K562 (cell line): ENCODE measurements at regions not wholly inside any gene's neighbourhood (a gene's known extent, or its start where the extent isn't known, plus 50 kb on each side); places are given as distances from the start of the nearest gene placed in this dataset.

Experiments used
- ATAC-seq: fragments of 200-7000 bp; cut with Tn5 transposase; 3 replicates; pipeline ENCODE4 v1.9.1; 2020; ENCODE audit warnings: moderate library complexity
- BruUV-seq: library from RNA; stranded (reverse); fragments of 400-500 nt; replicated peaks from 2 replicates; lab custom pipeline; 2021; lab: Mats Ljungman, UMichigan
- CTCF ChIA-PET: fragments of 300-600 bp; formaldehyde crosslinking; extraction: SDS; loops from one replicate; lab custom pipeline; 2021; ENCODE audit warnings: low intra/inter-chr PET ratio; lab: Yijun Ruan, JAX
- POLR2A ChIA-PET: fragments of 300-600, 350-650 bp; sonication (Branson Sonifier 250); formaldehyde crosslinking; extraction: SDS; loops from one replicate; lab custom pipeline; 2021; ENCODE audit warnings: antibody characterized with exemption, inconsistent platforms; lab: Yijun Ruan, JAX
- DNase-seq, 4 experiments: peaks; one replicate each; pipeline versions ENCODE4 v3.0.0 to v3.0.0-alpha.2; 2011 to 2018; ENCODE audit warnings: low spot score in 3 of 4, mixed read lengths in 3 of 4; ENCODE audit errors: extremely low read depth in 1 of 4
- FAIRE-seq: peaks from 2 replicates; lab custom pipeline; 2011; peaks lifted over from hg19 to GRCh38; lab: Jason Lieb, UNC
- H2AFZ ChIP-seq: 2 replicates; pipeline ENCODE4 v1.6.0; 2011; ENCODE audit warnings: low read depth, low read length, control low read depth, inconsistent platforms
- H3K27ac ChIP-seq: fragments of 200-600 bp; 3 replicates; pipeline ENCODE4 v1.8.0; 2011; ENCODE audit warnings: low read depth, mild to moderate bottlenecking, control low read depth, inconsistent platforms, low read length, moderate library complexity, mixed read lengths; ENCODE audit errors: extremely low read depth
- H3K27me3 ChIP-seq, 2 experiments: fragments of 300-600 bp in 1 of 2; 2 replicates in 1 of 2; 3 replicates in 1 of 2; pipeline versions ENCODE4 v1.6.0 to v1.8.0; 2011; ENCODE audit warnings: inconsistent platforms in 2 of 2, low read length in 2 of 2, mild to moderate bottlenecking in 1 of 2, mixed read lengths in 1 of 2, moderate library complexity in 1 of 2; ENCODE audit not compliant: control insufficient read depth in 2 of 2, insufficient read depth in 2 of 2
- H3K36me3 ChIP-seq: fragments of 300-600 bp; 3 replicates; pipeline ENCODE4 v1.8.0; 2011; ENCODE audit warnings: mild to moderate bottlenecking, low read length, inconsistent platforms; ENCODE audit not compliant: control insufficient read depth, insufficient read depth
- H3K4me1 ChIP-seq, 2 experiments: fragments of 200-600 bp in 1 of 2; replicated peaks in 1 of 2; 2 replicates in 1 of 2; 3 replicates in 1 of 2; pipeline versions ENCODE4 v1.5.1 to v1.8.0; 2011; ENCODE audit warnings: inconsistent platforms in 2 of 2, low read length in 2 of 2, mild to moderate bottlenecking in 1 of 2, mixed read lengths in 1 of 2, moderate library complexity in 1 of 2; ENCODE audit not compliant: control insufficient read depth in 2 of 2, insufficient read depth in 2 of 2
- H3K4me2 ChIP-seq: 2 replicates; pipeline ENCODE4 v1.6.1; 2011; ENCODE audit warnings: low read length, control low read depth, inconsistent platforms, mixed read lengths; ENCODE audit not compliant: insufficient read depth
- H3K4me3 ChIP-seq: fragments of 200-600 bp; sonication (generic), shearing (Covaris generic); 2 replicates; pipeline ENCODE4 v1.5.1; 2016; ENCODE audit warnings: control low read depth, inconsistent platforms
- H3K79me2 ChIP-seq: fragments of 200-600 bp; 3 replicates; pipeline ENCODE4 v1.8.0; 2011; ENCODE audit warnings: low read length, inconsistent platforms; ENCODE audit not compliant: control insufficient read depth, insufficient read depth
- H3K9ac ChIP-seq, 2 experiments: 2 replicates each; pipeline versions ENCODE4 v1.6.0 to v1.6.1; 2011; ENCODE audit warnings: low read depth in 2 of 2, low read length in 2 of 2, control low read depth in 1 of 2, inconsistent platforms in 1 of 2, mild to moderate bottlenecking in 1 of 2, mixed read lengths in 1 of 2; ENCODE audit not compliant: insufficient read depth in 1 of 2
- H3K9me1 ChIP-seq: one replicate; pipeline ENCODE4 v1.6.0; 2011; ENCODE audit warnings: inconsistent platforms, mild to moderate bottlenecking, low read length, moderate library complexity; ENCODE audit not compliant: control insufficient read depth, insufficient read depth
- H3K9me3 ChIP-seq: replicated peaks from 2 replicates; pipeline ENCODE4 v1.5.1; 2011; ENCODE audit warnings: low read depth, low read length, inconsistent platforms; ENCODE audit not compliant: control insufficient read depth, insufficient read depth
- H4K20me1 ChIP-seq: replicated peaks from 2 replicates; pipeline ENCODE4 v1.6.1; 2011; ENCODE audit warnings: low read length, inconsistent platforms, mixed read lengths; ENCODE audit not compliant: control insufficient read depth, insufficient read depth
- CBFA2T2 ChIP-seq: fragments of 450-650 bp; conservative IDR thresholded peaks from 2 replicates; pipeline ENCODE4 v1.6.1; 2017; ENCODE audit warnings: mild to moderate bottlenecking
- KAT2B ChIP-seq: IDR thresholded peaks from one replicate; pipeline ENCODE4 v1.6.1; 2012; ENCODE audit warnings: low read depth, mild to moderate bottlenecking, control low read depth, inconsistent platforms, low read length, moderate library complexity
- L3MBTL2 ChIP-seq: fragments of 450-650 bp; IDR thresholded peaks from 2 replicates; pipeline ENCODE4 v1.6.1; 2016; ENCODE audit warnings: mild to moderate bottlenecking, moderate library complexity
- NEUROD1 ChIP-seq: fragments of 150-350 bp; IDR thresholded peaks from 2 replicates; pipeline ENCODE4 v1.6.1; 2014; ENCODE audit warnings: borderline replicate concordance, low read length, low read depth; ENCODE audit not compliant: partially characterized antibody
- PHF21A ChIP-seq: fragments of 450-650 bp; IDR thresholded peaks from 2 replicates; pipeline ENCODE4 v1.6.1; 2017; ENCODE audit warnings: low read depth, borderline replicate concordance
- POLR2H ChIP-seq: IDR thresholded peaks from 2 replicates; pipeline ENCODE4 v1.6.1; 2016; ENCODE audit warnings: missing genetic modification characterization, low read depth, mild to moderate bottlenecking, control low read depth, missing compliant biosample characterization, moderate library complexity
- RBM15 ChIP-seq: fragments of 200-400 bp; formaldehyde crosslinking; IDR thresholded peaks from 2 replicates; pipeline ENCODE4 v1.6.1; 2018; ENCODE audit warnings: mild to moderate bottlenecking, low read length, moderate library complexity; ENCODE audit not compliant: insufficient read depth
- YY1 ChIP-seq, 3 experiments: IDR thresholded peaks; 2 replicates each; pipeline ENCODE4 v1.6.1; 2011; ENCODE audit warnings: low read length in 2 of 3, mild to moderate bottlenecking in 2 of 3, moderate library complexity in 2 of 3, borderline replicate concordance in 1 of 3, control low read depth in 1 of 3, low read depth in 1 of 3; ENCODE audit not compliant: insufficient read depth in 3 of 3, insufficient replicate concordance in 2 of 3, control insufficient read depth in 1 of 3, insufficient read length in 1 of 3; ENCODE audit errors: extremely low read depth in 1 of 3
- ZNF217 ChIP-seq: sonication (generic); formaldehyde crosslinking; IDR thresholded peaks from 2 replicates; pipeline ENCODE4 v1.8.0; 2022; ENCODE audit warnings: mild to moderate bottlenecking, missing genetic modification reagents
- WGBS: fragments of 100-300 bp; shearing (Covaris generic); methylation state at CpG from one replicate; pipeline ENCODE4 v1.1.6; 2016; ENCODE audit warnings: low coverage, mixed read lengths; ENCODE audit not compliant: insufficient coverage; ENCODE audit errors: missing lambda C conversion rate; 5-methylcytosine and 5-hydroxymethylcytosine counted together
- in situ Hi-C: fragments of 300-500 bp; cut with MboI; formaldehyde crosslinking; loops from 4 replicates; pipeline ENCODE4 v1.15.0; 2018; ENCODE audit warnings: inconsistent platforms, mixed read lengths
- intact Hi-C: fragments of 100-400 bp; cut with micrococcal nuclease; formaldehyde crosslinking; loops from 2 replicates; pipeline ENCODE4 v1.14.2; 2022
- TF ChIP-seq, protein P1 (sequence below): sonication (generic); IDR thresholded peaks from 2 replicates; pipeline ENCODE4 v1.6.1; 2016
- TF ChIP-seq, protein P2 (sequence below): fragments of 250-450 bp; sonication (Bioruptor Pico); IDR thresholded peaks from 2 replicates; pipeline ENCODE4 v1.8.0; 2021; ENCODE audit warnings: moderate library complexity, mild to moderate bottlenecking, inconsistent platforms

DNA sequence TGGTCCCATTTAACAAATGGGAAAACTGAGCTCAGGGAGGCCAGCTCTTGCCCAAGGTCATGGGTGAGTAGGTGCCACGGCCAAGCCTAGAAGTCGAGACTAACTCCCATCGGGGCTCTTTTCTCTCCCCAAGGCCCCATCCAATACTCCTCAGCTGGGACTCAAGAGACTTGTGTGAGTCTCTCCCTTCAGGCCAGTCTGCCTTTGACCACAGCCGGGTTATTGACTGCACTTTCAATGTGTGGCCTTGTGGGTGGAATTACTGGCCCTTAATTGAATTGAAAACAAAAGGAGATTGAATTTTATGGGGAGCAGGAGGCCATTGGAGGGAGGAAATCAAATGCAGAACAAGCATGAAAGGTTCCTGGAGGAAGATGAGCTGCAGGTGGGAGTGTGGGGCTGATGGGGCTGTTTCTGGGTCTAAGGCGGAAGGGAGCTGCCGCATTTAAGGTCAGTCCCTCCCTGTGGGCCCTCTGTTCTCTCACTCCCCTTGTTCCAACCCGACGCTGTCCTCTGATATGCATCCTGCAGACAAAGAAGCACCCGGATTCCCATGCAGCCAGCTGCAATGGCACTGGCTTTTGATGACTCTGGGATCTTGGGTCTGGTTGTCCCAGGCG lies 552.8 kb downstream of the MIAT start:
- Histone ChIP-seq H3K4me1 (no peaks in the 10 kb centered on the region), H4K20me1 (no peaks in the 10 kb centered on the region; the same call in 1 of the 2 replicates), H3K27ac (no peak overlapping the region), H3K79me2 (no peaks in the 10 kb centered on the region), H2AFZ (no peak overlapping the region), H3K4me2 (no peak overlapping the region), H3K27me3 (peaks cover 0 to 8% of the 10 kb centered on the region in 2 experiments; a peak in 1 of 5 replicates), H3K9me1 (no peaks in the 10 kb centered on the region), H3K4me3 (no peak overlapping the region), H3K9ac (no peak overlapping the region), H3K36me3 (no peaks in the 10 kb centered on the region), H3K9me3 (no peaks in the 10 kb centered on the region)
- no peak for TF ChIP-seq KAT2B
- no peak for TF ChIP-seq L3MBTL2
- TF ChIP-seq PHF21A = no peak
- TF ChIP-seq POLR2H (tag) = no peak
- TF ChIP-seq CBFA2T2 = no peak
- TF ChIP-seq YY1 (IDR thresholded peaks at IDR 0.05; ENCODE audit: borderline replicate concordance in 1 of 3, control insufficient read depth in 1 of 3, extremely low read depth in 1 of 3, insufficient read depth in 3 of 3, insufficient read length in 1 of 3, insufficient replicate concordance in 2 of 3, low read depth in 1 of 3, low read length in 2 of 3) = no peak
- TF ChIP-seq NEUROD1 = no peak
- no peak for TF ChIP-seq RBM15
- TF ChIP-seq ZNF217 = no peak
- TF ChIP-seq, protein P1, sequence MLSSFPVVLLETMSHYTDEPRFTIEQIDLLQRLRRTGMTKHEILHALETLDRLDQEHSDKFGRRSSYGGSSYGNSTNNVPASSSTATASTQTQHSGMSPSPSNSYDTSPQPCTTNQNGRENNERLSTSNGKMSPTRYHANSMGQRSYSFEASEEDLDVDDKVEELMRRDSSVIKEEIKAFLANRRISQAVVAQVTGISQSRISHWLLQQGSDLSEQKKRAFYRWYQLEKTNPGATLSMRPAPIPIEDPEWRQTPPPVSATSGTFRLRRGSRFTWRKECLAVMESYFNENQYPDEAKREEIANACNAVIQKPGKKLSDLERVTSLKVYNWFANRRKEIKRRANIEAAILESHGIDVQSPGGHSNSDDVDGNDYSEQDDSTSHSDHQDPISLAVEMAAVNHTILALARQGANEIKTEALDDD = no peak
- TF ChIP-seq, protein P2, sequence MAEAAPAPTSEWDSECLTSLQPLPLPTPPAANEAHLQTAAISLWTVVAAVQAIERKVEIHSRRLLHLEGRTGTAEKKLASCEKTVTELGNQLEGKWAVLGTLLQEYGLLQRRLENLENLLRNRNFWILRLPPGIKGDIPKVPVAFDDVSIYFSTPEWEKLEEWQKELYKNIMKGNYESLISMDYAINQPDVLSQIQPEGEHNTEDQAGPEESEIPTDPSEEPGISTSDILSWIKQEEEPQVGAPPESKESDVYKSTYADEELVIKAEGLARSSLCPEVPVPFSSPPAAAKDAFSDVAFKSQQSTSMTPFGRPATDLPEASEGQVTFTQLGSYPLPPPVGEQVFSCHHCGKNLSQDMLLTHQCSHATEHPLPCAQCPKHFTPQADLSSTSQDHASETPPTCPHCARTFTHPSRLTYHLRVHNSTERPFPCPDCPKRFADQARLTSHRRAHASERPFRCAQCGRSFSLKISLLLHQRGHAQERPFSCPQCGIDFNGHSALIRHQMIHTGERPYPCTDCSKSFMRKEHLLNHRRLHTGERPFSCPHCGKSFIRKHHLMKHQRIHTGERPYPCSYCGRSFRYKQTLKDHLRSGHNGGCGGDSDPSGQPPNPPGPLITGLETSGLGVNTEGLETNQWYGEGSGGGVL (CRISPR knock-in tag) = no peak
- ChIA-PET POLR2A (interaction anchor here (0.5 to 1.3 kb wide), 2 partner anchors 10 to 21 kb away, joined by 3 read pairs; no protein-coding TSS in a partner anchor), CTCF (no interaction called here)
- intact Hi-C loops (no loop called here), in situ Hi-C loops (no loop called here)
- no peak for DNase-seq
- WGBS = 1% methylated on average over 9 of the region's 10 CpGs
- no peak for FAIRE-seq
- no TSS peak for BruUV-seq
- ATAC-seq = no peak
